ENCODE measurements at regions not wholly inside any gene's neighbourhood (a gene's known extent, or its start where the extent isn't known, plus 50 kb on each side); places are given as distances from the start of the nearest gene placed in this dataset.

DNA sequence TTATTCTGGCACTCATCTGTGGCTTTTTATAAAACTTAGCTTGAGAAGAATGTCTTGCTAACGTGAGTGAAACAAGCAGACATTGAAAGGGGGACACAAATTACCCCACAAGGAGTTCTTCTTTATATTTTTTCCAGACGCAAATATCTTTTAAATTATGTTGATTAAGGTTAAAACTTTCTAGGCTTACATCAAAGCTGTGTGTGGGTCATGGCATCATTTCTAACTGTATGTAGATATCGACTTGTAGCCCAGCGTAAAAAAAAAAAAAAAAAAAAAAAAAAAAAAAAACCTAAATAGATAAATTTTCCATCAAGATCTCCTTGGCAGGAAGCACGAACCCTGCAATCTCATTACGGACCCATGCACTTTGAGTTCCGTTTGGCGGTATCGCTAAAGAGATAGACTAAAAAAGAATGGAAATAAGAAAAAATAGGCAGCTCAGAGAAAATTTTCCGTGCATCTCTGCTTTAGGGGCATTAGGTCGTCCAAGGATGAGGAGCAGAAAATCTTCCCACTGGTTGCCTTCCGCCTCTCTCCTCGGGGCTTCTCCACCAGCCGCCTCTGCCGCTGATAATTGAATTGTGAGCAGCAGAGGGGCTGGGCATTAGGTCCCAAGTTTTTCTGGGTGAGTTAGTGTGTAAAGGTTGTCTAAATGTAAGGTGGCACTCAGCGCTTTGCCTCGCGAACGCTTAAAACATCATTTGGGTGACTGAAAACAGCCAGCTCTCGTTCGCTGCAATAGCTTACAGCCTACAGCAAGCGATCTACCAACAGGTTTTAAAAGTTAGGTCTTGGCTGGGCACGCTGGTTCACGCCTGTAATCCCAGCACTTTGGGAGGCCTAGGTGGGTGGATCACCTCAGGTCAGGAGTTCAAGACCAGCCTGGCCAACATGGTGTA is 194.0 kb downstream of the TRIM27 start:
- TF ChIP-seq, protein P1, sequence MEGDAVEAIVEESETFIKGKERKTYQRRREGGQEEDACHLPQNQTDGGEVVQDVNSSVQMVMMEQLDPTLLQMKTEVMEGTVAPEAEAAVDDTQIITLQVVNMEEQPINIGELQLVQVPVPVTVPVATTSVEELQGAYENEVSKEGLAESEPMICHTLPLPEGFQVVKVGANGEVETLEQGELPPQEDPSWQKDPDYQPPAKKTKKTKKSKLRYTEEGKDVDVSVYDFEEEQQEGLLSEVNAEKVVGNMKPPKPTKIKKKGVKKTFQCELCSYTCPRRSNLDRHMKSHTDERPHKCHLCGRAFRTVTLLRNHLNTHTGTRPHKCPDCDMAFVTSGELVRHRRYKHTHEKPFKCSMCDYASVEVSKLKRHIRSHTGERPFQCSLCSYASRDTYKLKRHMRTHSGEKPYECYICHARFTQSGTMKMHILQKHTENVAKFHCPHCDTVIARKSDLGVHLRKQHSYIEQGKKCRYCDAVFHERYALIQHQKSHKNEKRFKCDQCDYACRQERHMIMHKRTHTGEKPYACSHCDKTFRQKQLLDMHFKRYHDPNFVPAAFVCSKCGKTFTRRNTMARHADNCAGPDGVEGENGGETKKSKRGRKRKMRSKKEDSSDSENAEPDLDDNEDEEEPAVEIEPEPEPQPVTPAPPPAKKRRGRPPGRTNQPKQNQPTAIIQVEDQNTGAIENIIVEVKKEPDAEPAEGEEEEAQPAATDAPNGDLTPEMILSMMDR (conservative IDR thresholded peaks at IDR 0.05; ENCODE audit: low read depth, low read length), result no peak
- no peak for TF ChIP-seq EZH2 (IDR thresholded peaks at IDR 0.05; ENCODE audit: low read length, unreplicated experiment)

All from PC-3 (cell line).